ENCODE measurements at regions not wholly inside any gene's neighbourhood (a gene's known extent, or its start where the extent isn't known, plus 50 kb on each side); places are given as distances from the start of the nearest gene placed in this dataset.
"Not testable (repeated sequence)": the region's sequence is repeated elsewhere in the genome, so short reads cannot be mapped to it uniquely, and the experiment has no call there.

GRCh38 chr4:115529126-115529525 is 415.7 kb upstream of the NDST4 start:
- Histone ChIP-seq H3K27me3 (ENCODE audit: control insufficient read depth, insufficient read depth, low read length) (no peaks in the 10 kb centered on the region), H3K36me3 (ENCODE audit: control insufficient read depth, insufficient read depth, low read length) (no peaks in the 10 kb centered on the region), H3K9me3 (ENCODE audit: control insufficient read depth, insufficient read depth, low read length) (no peaks in the 10 kb centered on the region), H3K9ac (ENCODE audit: low read depth, low read length) (no peak overlapping the region), H3K4me3 (ENCODE audit: low read depth, low read length) (no peak overlapping the region), H3K4me1 (ENCODE audit: control insufficient read depth, insufficient read depth, low read length) (no peaks in the 10 kb centered on the region)

- H3K4me1 ChIP-seq (ENCODE audit: control insufficient read depth, insufficient read depth, low read length); H3K27me3 ChIP-seq (ENCODE audit: control insufficient read depth, insufficient read depth, low read length); H3K4me3 ChIP-seq (ENCODE audit: low read depth, low read length); H3K9me3 ChIP-seq (ENCODE audit: control insufficient read depth, insufficient read depth, low read length); H3K9ac ChIP-seq (ENCODE audit: low read depth, low read length); H3K36me3 ChIP-seq (ENCODE audit: control insufficient read depth, insufficient read depth, low read length): not testable (repeated sequence)
These were observed 406.1 kb upstream of the NDST4 start for GRCh38 chr4:115519476-115519875.

- Histone ChIP-seq H3K9ac (ENCODE audit: low read depth, low read length) (no peak overlapping the region), H3K4me1 (ENCODE audit: control insufficient read depth, insufficient read depth, low read length) (no peaks in the 10 kb centered on the region), H3K9me3 (ENCODE audit: control insufficient read depth, insufficient read depth, low read length) (no peaks in the 10 kb centered on the region), H3K27me3 (ENCODE audit: control insufficient read depth, insufficient read depth, low read length) (no peaks in the 10 kb centered on the region), H3K36me3 (ENCODE audit: control insufficient read depth, insufficient read depth, low read length) (no peaks in the 10 kb centered on the region), H3K4me3 (ENCODE audit: low read depth, low read length) (no peak overlapping the region)
These were observed 402.4 kb upstream of the NDST4 start for GRCh38 chr4:115515772-115516171.

GRCh38 chr4:115515366-115515765 is 401.9 kb upstream of the NDST4 start:
- H3K9ac ChIP-seq (ENCODE audit: low read depth, low read length) = no peak overlapping the region
- no peak overlapping the region for H3K4me3 ChIP-seq (ENCODE audit: low read depth, low read length)
- H3K4me1 ChIP-seq (ENCODE audit: control insufficient read depth, insufficient read depth, low read length) = no peaks in the 10 kb centered on the region
- H3K36me3 ChIP-seq (ENCODE audit: control insufficient read depth, insufficient read depth, low read length) = no peaks in the 10 kb centered on the region
- no peaks in the 10 kb centered on the region for H3K9me3 ChIP-seq (ENCODE audit: control insufficient read depth, insufficient read depth, low read length)
- no peaks in the 10 kb centered on the region for H3K27me3 ChIP-seq (ENCODE audit: control insufficient read depth, insufficient read depth, low read length)

- Histone ChIP-seq H3K4me1 (ENCODE audit: control insufficient read depth, insufficient read depth, low read length) (no peaks in the 10 kb centered on the region), H3K4me3 (ENCODE audit: low read depth, low read length) (no peak overlapping the region), H3K9ac (ENCODE audit: low read depth, low read length) (no peak overlapping the region), H3K9me3 (ENCODE audit: control insufficient read depth, insufficient read depth, low read length) (no peaks in the 10 kb centered on the region), H3K36me3 (ENCODE audit: control insufficient read depth, insufficient read depth, low read length) (no peaks in the 10 kb centered on the region), H3K27me3 (ENCODE audit: control insufficient read depth, insufficient read depth, low read length) (no peaks in the 10 kb centered on the region)
These were observed 401.3 kb upstream of the NDST4 start for GRCh38 chr4:115514675-115515074.

GRCh38 chr4:115505326-115505725 is 391.9 kb upstream of the NDST4 start:
- H3K4me1 ChIP-seq (ENCODE audit: control insufficient read depth, insufficient read depth, low read length) = no peaks in the 10 kb centered on the region
- H3K4me3 ChIP-seq (ENCODE audit: low read depth, low read length) = no peak overlapping the region
- H3K36me3 ChIP-seq (ENCODE audit: control insufficient read depth, insufficient read depth, low read length) = no peaks in the 10 kb centered on the region
- H3K9ac ChIP-seq (ENCODE audit: low read depth, low read length) = no peak overlapping the region
- H3K27me3 ChIP-seq (ENCODE audit: control insufficient read depth, insufficient read depth, low read length) = no peaks in the 10 kb centered on the region
- H3K9me3 ChIP-seq (ENCODE audit: control insufficient read depth, insufficient read depth, low read length) = no peaks in the 10 kb centered on the region

- H3K36me3 ChIP-seq (ENCODE audit: control insufficient read depth, insufficient read depth, low read length) = no peaks in the 10 kb centered on the region
- H3K27me3 ChIP-seq (ENCODE audit: control insufficient read depth, insufficient read depth, low read length) = no peaks in the 10 kb centered on the region
- H3K4me1 ChIP-seq (ENCODE audit: control insufficient read depth, insufficient read depth, low read length) = no peaks in the 10 kb centered on the region
- no peaks in the 10 kb centered on the region for H3K9me3 ChIP-seq (ENCODE audit: control insufficient read depth, insufficient read depth, low read length)
- no peak overlapping the region for H3K9ac ChIP-seq (ENCODE audit: low read depth, low read length)
- H3K4me3 ChIP-seq (ENCODE audit: low read depth, low read length) = no peak overlapping the region
These were observed 388.2 kb upstream of the NDST4 start for GRCh38 chr4:115501656-115502055.

- H3K9ac ChIP-seq (ENCODE audit: low read depth, low read length); H3K27me3 ChIP-seq (ENCODE audit: control insufficient read depth, insufficient read depth, low read length); H3K4me3 ChIP-seq (ENCODE audit: low read depth, low read length); H3K9me3 ChIP-seq (ENCODE audit: control insufficient read depth, insufficient read depth, low read length); H3K36me3 ChIP-seq (ENCODE audit: control insufficient read depth, insufficient read depth, low read length); H3K4me1 ChIP-seq (ENCODE audit: control insufficient read depth, insufficient read depth, low read length): not testable (repeated sequence)
These were observed 380.4 kb upstream of the NDST4 start for GRCh38 chr4:115493770-115494169.

- Histone ChIP-seq H3K27me3 (ENCODE audit: control insufficient read depth, insufficient read depth, low read length) (no peaks in the 10 kb centered on the region), H3K4me3 (ENCODE audit: low read depth, low read length) (no peak overlapping the region), H3K9me3 (ENCODE audit: control insufficient read depth, insufficient read depth, low read length) (no peaks in the 10 kb centered on the region), H3K36me3 (ENCODE audit: control insufficient read depth, insufficient read depth, low read length) (no peaks in the 10 kb centered on the region), H3K4me1 (ENCODE audit: control insufficient read depth, insufficient read depth, low read length) (no peaks in the 10 kb centered on the region), H3K9ac (ENCODE audit: low read depth, low read length) (no peak overlapping the region)
These were observed 378.3 kb upstream of the NDST4 start for GRCh38 chr4:115491686-115492085.

GRCh38 chr4:115489279-115489678 is 375.9 kb upstream of the NDST4 start:
- H3K9ac ChIP-seq (ENCODE audit: low read depth, low read length) = no peak overlapping the region
- no peaks in the 10 kb centered on the region for H3K4me1 ChIP-seq (ENCODE audit: control insufficient read depth, insufficient read depth, low read length)
- no peak overlapping the region for H3K4me3 ChIP-seq (ENCODE audit: low read depth, low read length)
- H3K27me3 ChIP-seq (ENCODE audit: control insufficient read depth, insufficient read depth, low read length) = no peaks in the 10 kb centered on the region
- no peaks in the 10 kb centered on the region for H3K9me3 ChIP-seq (ENCODE audit: control insufficient read depth, insufficient read depth, low read length)
- H3K36me3 ChIP-seq (ENCODE audit: control insufficient read depth, insufficient read depth, low read length) = no peaks in the 10 kb centered on the region

- no peaks in the 10 kb centered on the region for H3K36me3 ChIP-seq (ENCODE audit: control insufficient read depth, insufficient read depth, low read length)
- H3K4me3 ChIP-seq (ENCODE audit: low read depth, low read length) = no peak overlapping the region
- no peaks in the 10 kb centered on the region for H3K9me3 ChIP-seq (ENCODE audit: control insufficient read depth, insufficient read depth, low read length)
- H3K27me3 ChIP-seq (ENCODE audit: control insufficient read depth, insufficient read depth, low read length) = no peaks in the 10 kb centered on the region
- no peaks in the 10 kb centered on the region for H3K4me1 ChIP-seq (ENCODE audit: control insufficient read depth, insufficient read depth, low read length)
- H3K9ac ChIP-seq (ENCODE audit: low read depth, low read length) = no peak overlapping the region
These were observed 372.0 kb upstream of the NDST4 start for GRCh38 chr4:115485402-115485801.

- Histone ChIP-seq H3K36me3 (ENCODE audit: control insufficient read depth, insufficient read depth, low read length) (no peaks in the 10 kb centered on the region), H3K9ac (ENCODE audit: low read depth, low read length) (no peak overlapping the region), H3K4me1 (ENCODE audit: control insufficient read depth, insufficient read depth, low read length) (no peaks in the 10 kb centered on the region), H3K4me3 (ENCODE audit: low read depth, low read length) (no peak overlapping the region), H3K27me3 (ENCODE audit: control insufficient read depth, insufficient read depth, low read length) (no peaks in the 10 kb centered on the region), H3K9me3 (ENCODE audit: control insufficient read depth, insufficient read depth, low read length) (no peaks in the 10 kb centered on the region)
These were observed 371.1 kb upstream of the NDST4 start for GRCh38 chr4:115484479-115484878.

GRCh38 chr4:115470763-115471162 is 357.3 kb upstream of the NDST4 start:
- Histone ChIP-seq H3K4me1 (ENCODE audit: control insufficient read depth, insufficient read depth, low read length) (no peaks in the 10 kb centered on the region), H3K36me3 (ENCODE audit: control insufficient read depth, insufficient read depth, low read length) (no peaks in the 10 kb centered on the region), H3K9ac (ENCODE audit: low read depth, low read length) (no peak overlapping the region), H3K4me3 (ENCODE audit: low read depth, low read length) (no peak overlapping the region), H3K9me3 (ENCODE audit: control insufficient read depth, insufficient read depth, low read length) (no peaks in the 10 kb centered on the region), H3K27me3 (ENCODE audit: control insufficient read depth, insufficient read depth, low read length) (no peaks in the 10 kb centered on the region)

Measured in iPS-15b (cell line).